WERI-Rb-1 (cell line): ENCODE measurements at regions not wholly inside any gene's neighbourhood (a gene's known extent, or its start where the extent isn't known, plus 50 kb on each side); places are given as distances from the start of the nearest gene placed in this dataset.

ENCODE experiments used
- DNase-seq: peaks from one replicate; pipeline ENCODE4 v3.0.0-alpha.2; 2020
- H3K27ac ChIP-seq: fragments of 250-450 bp; sonication (Bioruptor Pico); 2 replicates; pipeline ENCODE4 v1.5.1; 2020; ENCODE audit warnings: mild to moderate bottlenecking, moderate library complexity
- H3K27me3 ChIP-seq: fragments of 250-450 bp; sonication (Bioruptor Pico); 2 replicates; pipeline ENCODE4 v1.5.1; 2021; ENCODE audit warnings: mild to moderate bottlenecking, low read depth, moderate library complexity; ENCODE audit not compliant: insufficient read depth, severe bottlenecking
- H3K36me3 ChIP-seq: fragments of 250-450 bp; sonication (Bioruptor Pico); 2 replicates; pipeline ENCODE4 v1.5.1; 2020; ENCODE audit warnings: mild to moderate bottlenecking, moderate library complexity
- H3K4me3 ChIP-seq: 2 replicates; pipeline ENCODE4 v1.5.1; 2011; ENCODE audit warnings: low read depth, mild to moderate bottlenecking, control low read depth, low read length
- H3K9me3 ChIP-seq: fragments of 250-450 bp; sonication (Bioruptor Pico); 2 replicates; pipeline ENCODE4 v1.5.1; 2021; ENCODE audit warnings: mild to moderate bottlenecking, moderate library complexity; ENCODE audit not compliant: severe bottlenecking
- TF ChIP-seq, protein P1 (sequence below): IDR thresholded peaks from 2 replicates; pipeline ENCODE4 v1.5.1; 2011; ENCODE audit warnings: low read depth, mild to moderate bottlenecking, control low read depth, inconsistent platforms, low read length

DNA sequence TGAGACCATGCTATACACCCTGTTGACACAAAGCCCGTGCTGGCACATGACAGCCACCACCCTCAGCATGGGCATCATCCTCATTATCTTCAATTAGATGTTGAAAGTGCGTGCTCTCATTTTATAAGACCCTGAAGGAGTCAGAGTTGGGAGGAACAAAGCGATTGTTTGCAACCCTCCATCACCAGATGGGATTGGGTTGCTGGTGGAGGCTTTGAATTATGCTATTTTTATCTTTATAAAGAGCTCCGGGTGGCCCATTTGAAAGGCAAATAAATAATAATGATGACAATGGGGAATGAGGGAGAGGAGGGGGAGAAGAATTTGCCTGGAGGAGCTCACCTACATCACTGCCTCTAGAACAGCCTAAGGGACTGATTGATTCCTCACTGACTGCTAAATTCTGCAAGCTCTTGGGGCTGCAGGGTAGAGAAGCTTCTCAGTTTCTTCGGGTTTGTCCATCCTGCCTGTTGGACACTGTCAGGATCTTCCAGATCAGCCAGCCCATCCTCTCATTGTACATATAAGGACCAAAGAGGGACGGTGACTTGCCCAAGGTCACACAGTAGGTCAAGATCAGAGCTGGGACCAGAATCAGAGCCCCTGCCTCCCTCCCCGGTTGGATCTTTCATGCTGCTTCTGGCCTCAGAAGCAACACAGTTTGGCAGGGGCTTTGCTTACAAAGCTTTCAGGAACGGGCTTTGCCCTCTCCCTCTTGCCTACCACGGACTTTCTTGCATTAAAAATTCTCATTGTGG lies 130.9 kb upstream of the ZBTB40 start:
- no peaks in the 10 kb centered on the region for H3K9me3 ChIP-seq
- no peaks in the 10 kb centered on the region for H3K36me3 ChIP-seq
- no peak overlapping the region for H3K4me3 ChIP-seq
- no peaks in the 10 kb centered on the region for H3K27me3 ChIP-seq
- no peak for DNase-seq
- TF ChIP-seq, protein P1, sequence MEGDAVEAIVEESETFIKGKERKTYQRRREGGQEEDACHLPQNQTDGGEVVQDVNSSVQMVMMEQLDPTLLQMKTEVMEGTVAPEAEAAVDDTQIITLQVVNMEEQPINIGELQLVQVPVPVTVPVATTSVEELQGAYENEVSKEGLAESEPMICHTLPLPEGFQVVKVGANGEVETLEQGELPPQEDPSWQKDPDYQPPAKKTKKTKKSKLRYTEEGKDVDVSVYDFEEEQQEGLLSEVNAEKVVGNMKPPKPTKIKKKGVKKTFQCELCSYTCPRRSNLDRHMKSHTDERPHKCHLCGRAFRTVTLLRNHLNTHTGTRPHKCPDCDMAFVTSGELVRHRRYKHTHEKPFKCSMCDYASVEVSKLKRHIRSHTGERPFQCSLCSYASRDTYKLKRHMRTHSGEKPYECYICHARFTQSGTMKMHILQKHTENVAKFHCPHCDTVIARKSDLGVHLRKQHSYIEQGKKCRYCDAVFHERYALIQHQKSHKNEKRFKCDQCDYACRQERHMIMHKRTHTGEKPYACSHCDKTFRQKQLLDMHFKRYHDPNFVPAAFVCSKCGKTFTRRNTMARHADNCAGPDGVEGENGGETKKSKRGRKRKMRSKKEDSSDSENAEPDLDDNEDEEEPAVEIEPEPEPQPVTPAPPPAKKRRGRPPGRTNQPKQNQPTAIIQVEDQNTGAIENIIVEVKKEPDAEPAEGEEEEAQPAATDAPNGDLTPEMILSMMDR: no peak
- no peak overlapping the region for H3K27ac ChIP-seq

DNA sequence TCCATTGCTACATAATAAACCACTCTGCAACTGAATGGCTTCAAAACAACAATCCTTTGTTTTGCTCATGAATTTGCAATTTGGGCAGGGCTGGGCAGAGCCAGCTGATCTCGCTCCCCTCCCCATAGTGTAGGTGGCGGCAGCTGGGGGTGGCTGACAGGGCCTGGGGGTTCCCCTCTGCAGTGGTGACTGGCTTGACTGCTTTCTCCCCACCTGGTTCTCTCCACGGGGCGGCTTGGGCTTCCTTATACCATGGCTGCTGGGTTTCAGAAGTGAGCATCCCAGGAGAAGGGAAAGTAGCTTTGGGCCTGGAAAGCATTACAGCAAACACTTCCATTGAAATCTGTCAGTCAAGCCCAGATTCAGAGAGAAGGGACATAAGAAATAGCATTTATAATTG lies 129.7 kb upstream of the ZBTB40 start:
- no peak overlapping the region for H3K27ac ChIP-seq
- H3K27me3 ChIP-seq: no peaks in the 10 kb centered on the region
- H3K4me3 ChIP-seq: no peak overlapping the region
- H3K9me3 ChIP-seq: no peaks in the 10 kb centered on the region
- DNase-seq: no peak
- H3K36me3 ChIP-seq: no peaks in the 10 kb centered on the region
- TF ChIP-seq, protein P1: no peak

DNA sequence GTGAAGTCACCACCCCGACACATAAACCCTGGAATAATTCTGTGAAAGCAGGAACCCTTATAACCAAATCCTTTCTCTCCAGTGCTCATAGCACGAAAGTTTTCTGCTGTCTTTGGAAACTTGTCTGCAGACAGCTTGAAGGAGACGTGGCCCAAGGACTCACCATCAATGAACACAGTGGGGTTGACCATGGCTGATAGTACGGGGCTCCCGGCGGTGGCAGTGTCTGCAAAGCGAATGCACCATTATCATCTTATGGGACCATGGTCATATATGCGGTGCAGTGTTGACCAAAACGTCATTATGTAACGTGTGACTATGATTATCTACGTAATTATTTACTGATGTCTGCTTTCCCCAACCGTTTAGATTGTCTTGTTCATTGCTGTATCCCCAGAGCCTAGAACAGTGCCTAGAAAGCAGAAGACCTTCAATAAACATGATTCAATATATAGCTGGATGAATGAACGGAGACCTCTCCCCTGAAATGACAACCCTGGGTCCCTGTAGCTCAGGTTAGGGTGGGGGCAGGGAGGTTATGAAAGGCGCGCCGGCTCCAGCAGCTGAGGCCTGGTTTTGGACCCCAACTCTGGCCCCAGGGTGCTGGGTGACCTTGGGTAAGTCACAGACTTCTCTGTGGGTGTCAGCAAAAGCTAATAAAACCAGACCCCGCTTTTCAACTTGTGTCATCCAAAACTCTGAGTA lies 128.4 kb upstream of the ZBTB40 start:
- no peak for DNase-seq
- TF ChIP-seq, protein P1: no peak
- no peaks in the 10 kb centered on the region for H3K36me3 ChIP-seq
- no peaks in the 10 kb centered on the region for H3K9me3 ChIP-seq
- no peak overlapping the region for H3K27ac ChIP-seq
- H3K27me3 ChIP-seq: no peaks in the 10 kb centered on the region
- H3K4me3 ChIP-seq: no peak overlapping the region

DNA sequence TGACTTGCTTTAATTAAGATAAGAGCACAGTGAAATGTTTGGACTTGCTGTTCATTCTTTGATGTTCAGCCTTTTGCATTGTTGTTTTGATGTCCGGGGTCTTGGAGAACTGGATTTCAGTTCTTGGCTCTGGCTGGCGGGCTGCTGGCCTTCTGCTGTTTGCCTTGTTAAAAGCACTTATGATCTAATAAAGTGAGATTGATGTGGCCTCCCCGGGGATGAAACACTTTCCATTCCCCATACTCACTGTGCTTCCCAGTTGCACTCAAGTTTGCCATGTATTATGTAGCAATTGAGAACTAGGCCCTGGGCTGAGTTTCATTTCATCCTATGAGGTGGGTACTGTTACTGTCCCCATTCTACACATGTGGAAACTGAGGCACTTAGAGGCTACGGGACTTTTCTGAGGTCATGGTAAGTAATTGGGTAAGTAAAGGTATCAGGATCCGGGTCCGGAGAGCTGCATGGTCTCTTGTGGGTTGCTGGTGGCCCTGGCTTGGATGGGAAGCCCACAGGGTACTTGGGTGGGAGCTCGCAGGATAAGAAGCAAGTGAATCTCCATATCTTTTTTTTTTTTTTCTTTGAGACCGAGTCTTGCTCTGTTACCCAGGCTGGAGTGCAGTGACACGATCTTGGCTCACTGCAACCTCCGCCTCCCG lies 127.7 kb upstream of the ZBTB40 start:
- TF ChIP-seq, protein P1: no peak
- Histone ChIP-seq H3K36me3 (no peaks in the 10 kb centered on the region), H3K27ac (no peak overlapping the region), H3K27me3 (no peaks in the 10 kb centered on the region), H3K4me3 (no peak overlapping the region), H3K9me3 (no peaks in the 10 kb centered on the region)
- no peak for DNase-seq

DNA sequence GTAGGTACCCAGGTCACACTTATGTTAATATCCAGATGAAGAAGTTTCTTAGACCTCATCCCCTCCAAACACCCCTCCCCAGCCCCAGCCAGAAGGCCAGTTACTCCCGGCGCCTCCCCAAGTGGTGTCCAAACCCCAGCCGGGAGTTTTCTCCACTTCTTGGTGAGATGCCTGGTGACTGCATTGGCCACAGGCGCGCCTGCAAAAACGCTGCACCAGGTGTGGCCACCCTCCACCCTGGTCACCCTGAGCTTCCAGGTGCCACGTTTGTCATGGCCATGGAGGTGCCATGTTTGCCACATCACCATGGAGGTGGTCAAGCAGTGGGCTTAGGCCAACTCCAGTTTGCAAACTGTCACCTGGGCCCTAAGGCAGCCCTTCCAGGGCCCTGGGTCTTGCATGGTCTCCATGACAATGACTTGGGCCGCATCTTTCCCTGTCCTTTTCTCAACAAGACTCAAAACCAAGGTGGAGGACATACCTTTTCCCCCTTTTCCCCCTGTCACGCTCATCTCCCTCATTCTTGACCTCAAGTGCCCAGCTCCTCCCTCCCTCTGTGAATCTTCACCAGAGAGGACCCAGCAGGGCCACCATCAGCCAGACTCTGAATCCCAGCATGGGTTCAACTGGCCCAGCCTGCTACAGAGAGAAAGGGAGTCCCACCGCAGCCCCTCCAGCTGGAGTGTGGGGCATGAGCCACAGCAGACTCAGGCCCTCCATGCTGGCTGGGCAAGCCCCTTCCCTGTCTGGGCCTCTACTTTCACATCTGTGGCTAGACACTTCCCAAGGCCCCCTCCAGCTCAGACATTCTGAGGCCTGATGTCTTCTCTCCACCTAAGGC lies 125.9 kb upstream of the ZBTB40 start:
- H3K27ac ChIP-seq: no peak overlapping the region
- DNase-seq: no peak
- H3K27me3 ChIP-seq: no peaks in the 10 kb centered on the region
- TF ChIP-seq, protein P1: no peak
- H3K4me3 ChIP-seq: no peak overlapping the region
- H3K9me3 ChIP-seq: no peaks in the 10 kb centered on the region
- H3K36me3 ChIP-seq: no peaks in the 10 kb centered on the region
